GM23338 (cell line): ENCODE measurements at regions not wholly inside any gene's neighbourhood (a gene's known extent, or its start where the extent isn't known, plus 50 kb on each side); places are given as distances from the start of the nearest gene placed in this dataset.

Experiments used
- CREB1 ChIP-seq: fragments of 250-450 bp; sonication (Bioruptor Pico); IDR thresholded peaks from 2 replicates; pipeline ENCODE4 v1.5.0; 2020; ENCODE audit warnings: low read depth, mild to moderate bottlenecking, moderate library complexity
- EZH2 ChIP-seq: fragments of 200-600 bp; sonication (generic); IDR thresholded peaks from one replicate; pipeline ENCODE4 v1.8.0; 2017; ENCODE audit warnings: antibody characterized with exemption, mild to moderate bottlenecking, low read depth; ENCODE audit not compliant: unreplicated experiment
- EZH2phosphoT487 ChIP-seq: fragments of 200-600 bp; sonication (generic); IDR thresholded peaks from one replicate; pipeline ENCODE4 v1.8.1; 2018; ENCODE audit warnings: antibody characterized with exemption; ENCODE audit not compliant: unreplicated experiment
- JUNB ChIP-seq: IDR thresholded peaks from one replicate; pipeline ENCODE4 v1.6.1; 2016; ENCODE audit warnings: antibody characterized with exemption; ENCODE audit not compliant: unreplicated experiment
- POLR2AphosphoS5 ChIP-seq: IDR thresholded peaks from 2 replicates; pipeline ENCODE4 v1.6.1; 2016; ENCODE audit warnings: antibody characterized with exemption, low read depth
- STAT1 ChIP-seq: IDR thresholded peaks from one replicate; pipeline ENCODE4 v1.6.1; 2016; ENCODE audit warnings: antibody characterized with exemption; ENCODE audit not compliant: unreplicated experiment
- ZNF331 ChIP-seq: fragments of 250-450 bp; sonication (Bioruptor Pico); IDR thresholded peaks from 2 replicates; pipeline ENCODE4 v1.5.0; 2020; ENCODE audit warnings: low read depth, mild to moderate bottlenecking, moderate library complexity
- TF ChIP-seq, protein P1 (sequence below), 2 experiments: fragments of 200-600 bp in 1 of 2; sonication (generic) in 1 of 2; conservative IDR thresholded peaks; 2 replicates each; pipeline versions ENCODE4 v1.5.1 to v1.6.1; 2016 to 2017; ENCODE audit warnings: antibody characterized with exemption in 2 of 2, low read depth in 2 of 2, mild to moderate bottlenecking in 2 of 2, moderate library complexity in 1 of 2
- TF ChIP-seq, protein P2 (sequence below): IDR thresholded peaks from one replicate; pipeline ENCODE4 v1.6.1; 2018; ENCODE audit warnings: antibody characterized with exemption; ENCODE audit not compliant: unreplicated experiment

DNA sequence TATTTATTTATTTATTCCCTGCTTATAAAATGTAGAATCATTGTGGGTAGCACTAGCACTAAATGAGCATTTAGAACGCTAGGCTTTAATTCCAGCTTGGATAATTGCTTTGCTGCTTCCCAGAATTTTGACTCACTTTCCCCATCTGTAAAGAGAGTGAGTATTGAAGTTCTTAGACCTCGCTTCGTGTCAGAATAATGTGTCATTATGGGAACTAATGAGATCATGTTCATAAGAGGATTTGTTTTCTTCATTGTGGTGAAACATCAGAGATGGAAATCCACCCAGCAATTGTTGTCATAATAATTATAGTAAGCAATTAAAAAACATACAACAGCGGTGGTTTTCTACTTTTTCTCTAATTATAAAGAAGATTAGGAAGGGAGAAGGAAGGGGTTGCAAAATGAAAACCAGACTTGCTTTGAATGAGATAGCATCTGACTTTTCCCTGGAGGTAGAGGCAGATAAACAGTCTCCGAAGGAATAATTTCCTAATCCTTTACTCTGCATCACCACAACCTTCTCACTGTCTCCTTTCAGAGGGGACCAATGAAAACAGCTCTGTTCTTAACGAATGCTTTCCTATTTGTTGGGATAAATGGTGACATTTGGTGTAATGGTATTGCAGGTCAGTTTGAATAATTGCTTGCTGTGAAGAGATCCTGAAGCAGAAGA is 86.8 kb upstream of the ARHGAP5 start:
- TF ChIP-seq, protein P1, sequence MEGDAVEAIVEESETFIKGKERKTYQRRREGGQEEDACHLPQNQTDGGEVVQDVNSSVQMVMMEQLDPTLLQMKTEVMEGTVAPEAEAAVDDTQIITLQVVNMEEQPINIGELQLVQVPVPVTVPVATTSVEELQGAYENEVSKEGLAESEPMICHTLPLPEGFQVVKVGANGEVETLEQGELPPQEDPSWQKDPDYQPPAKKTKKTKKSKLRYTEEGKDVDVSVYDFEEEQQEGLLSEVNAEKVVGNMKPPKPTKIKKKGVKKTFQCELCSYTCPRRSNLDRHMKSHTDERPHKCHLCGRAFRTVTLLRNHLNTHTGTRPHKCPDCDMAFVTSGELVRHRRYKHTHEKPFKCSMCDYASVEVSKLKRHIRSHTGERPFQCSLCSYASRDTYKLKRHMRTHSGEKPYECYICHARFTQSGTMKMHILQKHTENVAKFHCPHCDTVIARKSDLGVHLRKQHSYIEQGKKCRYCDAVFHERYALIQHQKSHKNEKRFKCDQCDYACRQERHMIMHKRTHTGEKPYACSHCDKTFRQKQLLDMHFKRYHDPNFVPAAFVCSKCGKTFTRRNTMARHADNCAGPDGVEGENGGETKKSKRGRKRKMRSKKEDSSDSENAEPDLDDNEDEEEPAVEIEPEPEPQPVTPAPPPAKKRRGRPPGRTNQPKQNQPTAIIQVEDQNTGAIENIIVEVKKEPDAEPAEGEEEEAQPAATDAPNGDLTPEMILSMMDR (conservative IDR thresholded peaks at IDR 0.05; ENCODE audit: low read depth in 2 of 2): no peak
- TF ChIP-seq, protein P2, sequence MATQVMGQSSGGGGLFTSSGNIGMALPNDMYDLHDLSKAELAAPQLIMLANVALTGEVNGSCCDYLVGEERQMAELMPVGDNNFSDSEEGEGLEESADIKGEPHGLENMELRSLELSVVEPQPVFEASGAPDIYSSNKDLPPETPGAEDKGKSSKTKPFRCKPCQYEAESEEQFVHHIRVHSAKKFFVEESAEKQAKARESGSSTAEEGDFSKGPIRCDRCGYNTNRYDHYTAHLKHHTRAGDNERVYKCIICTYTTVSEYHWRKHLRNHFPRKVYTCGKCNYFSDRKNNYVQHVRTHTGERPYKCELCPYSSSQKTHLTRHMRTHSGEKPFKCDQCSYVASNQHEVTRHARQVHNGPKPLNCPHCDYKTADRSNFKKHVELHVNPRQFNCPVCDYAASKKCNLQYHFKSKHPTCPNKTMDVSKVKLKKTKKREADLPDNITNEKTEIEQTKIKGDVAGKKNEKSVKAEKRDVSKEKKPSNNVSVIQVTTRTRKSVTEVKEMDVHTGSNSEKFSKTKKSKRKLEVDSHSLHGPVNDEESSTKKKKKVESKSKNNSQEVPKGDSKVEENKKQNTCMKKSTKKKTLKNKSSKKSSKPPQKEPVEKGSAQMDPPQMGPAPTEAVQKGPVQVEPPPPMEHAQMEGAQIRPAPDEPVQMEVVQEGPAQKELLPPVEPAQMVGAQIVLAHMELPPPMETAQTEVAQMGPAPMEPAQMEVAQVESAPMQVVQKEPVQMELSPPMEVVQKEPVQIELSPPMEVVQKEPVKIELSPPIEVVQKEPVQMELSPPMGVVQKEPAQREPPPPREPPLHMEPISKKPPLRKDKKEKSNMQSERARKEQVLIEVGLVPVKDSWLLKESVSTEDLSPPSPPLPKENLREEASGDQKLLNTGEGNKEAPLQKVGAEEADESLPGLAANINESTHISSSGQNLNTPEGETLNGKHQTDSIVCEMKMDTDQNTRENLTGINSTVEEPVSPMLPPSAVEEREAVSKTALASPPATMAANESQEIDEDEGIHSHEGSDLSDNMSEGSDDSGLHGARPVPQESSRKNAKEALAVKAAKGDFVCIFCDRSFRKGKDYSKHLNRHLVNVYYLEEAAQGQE: no peak
- TF ChIP-seq POLR2AphosphoS5 (no peak), EZH2 (no peak), ZNF331 (CRISPR knock-in tag) (no peak), EZH2phosphoT487 (no peak), JUNB (no peak), CREB1 (CRISPR knock-in tag) (no peak), STAT1 (no peak)
